Glutamatergic neuron (in vitro differentiated cells): ENCODE measurements at regions not wholly inside any gene's neighbourhood (a gene's known extent, or its start where the extent isn't known, plus 50 kb on each side); places are given as distances from the start of the nearest gene placed in this dataset.

Experiments used
- DNase-seq: peaks from one replicate; pipeline ENCODE4 v3.0.0; 2022
- H3K27ac Mint-ChIP-seq: one replicate; pipeline ENCODE4 v1.8.0; 2020; ENCODE audit warnings: mild to moderate bottlenecking, mixed read lengths, inconsistent platforms; ENCODE audit not compliant: unreplicated experiment
- H3K27me3 Mint-ChIP-seq: one replicate; pipeline ENCODE4 v1.8.0; 2020; ENCODE audit warnings: mild to moderate bottlenecking, moderate library complexity, mixed read lengths, inconsistent platforms; ENCODE audit not compliant: unreplicated experiment
- H3K36me3 Mint-ChIP-seq: one replicate; pipeline ENCODE4 v1.8.0; 2020; ENCODE audit warnings: mild to moderate bottlenecking, mixed read lengths, inconsistent platforms; ENCODE audit not compliant: unreplicated experiment
- H3K4me1 Mint-ChIP-seq: one replicate; pipeline ENCODE4 v1.8.0; 2020; ENCODE audit warnings: mild to moderate bottlenecking, low read depth, mixed read lengths, inconsistent platforms; ENCODE audit not compliant: unreplicated experiment
- H3K4me3 Mint-ChIP-seq: one replicate; pipeline ENCODE4 v1.8.0; 2020; ENCODE audit warnings: mild to moderate bottlenecking, mixed read lengths, inconsistent platforms; ENCODE audit not compliant: unreplicated experiment
- H3K9me3 Mint-ChIP-seq: one replicate; pipeline ENCODE4 v1.8.0; 2020; ENCODE audit warnings: mild to moderate bottlenecking, moderate library complexity, mixed read lengths, inconsistent platforms; ENCODE audit not compliant: unreplicated experiment
- TF ChIP-seq, protein P1 (sequence below): fragments of 200-600 bp; sonication (generic); IDR thresholded peaks from one replicate; pipeline ENCODE4 v1.5.0; 2021; ENCODE audit not compliant: partially characterized antibody, unreplicated experiment

DNA sequence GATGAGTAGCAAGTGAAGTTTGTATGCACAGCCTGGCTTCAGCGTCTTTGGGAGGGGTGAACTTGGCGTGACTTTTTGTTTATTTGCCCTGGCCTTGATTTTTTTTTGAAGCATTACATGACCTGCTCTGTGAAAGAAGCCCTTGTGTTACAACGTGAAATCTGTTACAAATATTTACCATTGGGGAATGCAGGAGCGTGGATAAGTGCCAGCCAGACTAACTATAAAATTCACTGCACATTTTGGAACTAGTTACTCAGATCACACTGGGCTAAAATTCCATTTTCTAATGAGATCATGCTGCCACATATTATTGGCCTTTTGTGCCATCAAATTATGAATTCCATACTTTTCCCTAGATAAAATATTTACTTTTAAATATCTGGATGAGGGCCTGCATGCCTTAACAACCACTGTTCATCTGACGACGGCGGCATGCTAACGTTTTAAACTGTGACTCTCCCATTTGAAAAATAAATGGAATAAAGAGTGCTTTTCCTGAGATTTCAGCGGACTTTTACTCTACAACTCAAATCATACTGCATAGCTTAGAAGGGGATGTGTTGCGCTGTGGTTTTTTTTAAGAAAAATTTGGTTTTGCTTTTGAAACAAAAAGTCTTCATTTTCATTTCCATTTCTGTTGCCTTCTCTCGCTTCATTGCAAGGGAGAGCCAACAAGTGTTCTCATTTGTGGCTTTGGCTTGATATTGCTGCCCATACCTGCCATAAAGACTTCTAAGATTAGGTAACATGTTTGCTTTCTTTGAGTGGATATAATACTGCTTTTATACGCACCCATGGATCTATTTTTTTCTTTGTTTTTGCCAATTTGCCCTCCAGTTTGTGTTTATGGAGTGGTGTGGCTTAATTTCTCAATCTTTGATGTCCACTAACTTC is 352.2 kb downstream of the TFEC start:
- no peaks in the 10 kb centered on the region for H3K36me3 Mint-ChIP-seq
- H3K4me3 Mint-ChIP-seq: no peak overlapping the region
- peaks cover 2% of the 10 kb centered on the region for H3K27me3 Mint-ChIP-seq
- peaks cover 6% of the 10 kb centered on the region for H3K4me1 Mint-ChIP-seq
- H3K9me3 Mint-ChIP-seq: no peaks in the 10 kb centered on the region
- H3K27ac Mint-ChIP-seq: no peak overlapping the region
- TF ChIP-seq, protein P1, sequence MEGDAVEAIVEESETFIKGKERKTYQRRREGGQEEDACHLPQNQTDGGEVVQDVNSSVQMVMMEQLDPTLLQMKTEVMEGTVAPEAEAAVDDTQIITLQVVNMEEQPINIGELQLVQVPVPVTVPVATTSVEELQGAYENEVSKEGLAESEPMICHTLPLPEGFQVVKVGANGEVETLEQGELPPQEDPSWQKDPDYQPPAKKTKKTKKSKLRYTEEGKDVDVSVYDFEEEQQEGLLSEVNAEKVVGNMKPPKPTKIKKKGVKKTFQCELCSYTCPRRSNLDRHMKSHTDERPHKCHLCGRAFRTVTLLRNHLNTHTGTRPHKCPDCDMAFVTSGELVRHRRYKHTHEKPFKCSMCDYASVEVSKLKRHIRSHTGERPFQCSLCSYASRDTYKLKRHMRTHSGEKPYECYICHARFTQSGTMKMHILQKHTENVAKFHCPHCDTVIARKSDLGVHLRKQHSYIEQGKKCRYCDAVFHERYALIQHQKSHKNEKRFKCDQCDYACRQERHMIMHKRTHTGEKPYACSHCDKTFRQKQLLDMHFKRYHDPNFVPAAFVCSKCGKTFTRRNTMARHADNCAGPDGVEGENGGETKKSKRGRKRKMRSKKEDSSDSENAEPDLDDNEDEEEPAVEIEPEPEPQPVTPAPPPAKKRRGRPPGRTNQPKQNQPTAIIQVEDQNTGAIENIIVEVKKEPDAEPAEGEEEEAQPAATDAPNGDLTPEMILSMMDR: no peak
- DNase-seq: no peak

DNA sequence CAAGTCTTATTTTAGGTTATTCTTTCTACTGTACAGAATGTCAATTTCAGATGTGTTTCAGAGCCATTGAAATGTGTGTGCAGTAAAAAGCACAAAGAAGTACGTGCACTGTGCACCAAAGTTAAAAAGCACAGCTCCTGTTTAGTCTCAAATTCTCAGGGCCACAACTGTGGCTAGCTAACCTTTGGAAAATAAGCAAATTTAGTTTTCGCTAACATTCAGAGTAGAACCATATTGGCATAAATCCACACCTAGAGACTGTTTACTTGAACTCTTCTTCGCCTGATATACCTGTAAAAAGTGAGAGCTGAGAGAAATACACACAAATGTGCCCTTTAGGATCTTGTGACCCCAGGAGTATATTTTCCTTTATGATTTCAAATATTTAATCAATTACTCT is 353.9 kb downstream of the TFEC start:
- Mint-ChIP-seq H3K4me1 (peaks cover 6% of the 10 kb centered on the region), H3K27ac (no peak overlapping the region), H3K27me3 (peaks cover 2% of the 10 kb centered on the region), H3K36me3 (no peaks in the 10 kb centered on the region), H3K4me3 (no peak overlapping the region), H3K9me3 (no peaks in the 10 kb centered on the region)
- no peak for DNase-seq
- TF ChIP-seq, protein P1: no peak

DNA sequence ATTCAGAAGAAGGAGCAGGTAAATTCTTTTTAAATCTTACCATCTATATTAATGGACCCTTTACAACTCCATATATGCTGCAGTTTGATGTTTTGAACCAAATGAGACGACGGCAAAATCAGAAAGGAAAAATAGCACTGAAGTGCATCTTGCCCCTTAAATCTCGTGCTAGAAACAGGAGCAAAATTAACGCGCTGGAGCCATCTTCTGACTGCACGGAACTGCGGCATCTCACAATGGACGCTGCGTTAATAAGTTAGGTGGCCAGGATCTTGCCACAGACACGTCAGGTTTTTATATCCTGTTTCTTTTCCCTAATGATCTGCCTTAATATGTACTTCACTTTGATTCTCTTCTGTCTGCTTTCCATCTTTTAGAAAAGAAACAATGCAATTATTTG is 354.5 kb downstream of the TFEC start:
- H3K4me1 Mint-ChIP-seq: peaks cover 6% of the 10 kb centered on the region
- H3K27ac Mint-ChIP-seq: no peak overlapping the region
- no peak overlapping the region for H3K4me3 Mint-ChIP-seq
- H3K27me3 Mint-ChIP-seq: peaks cover 1% of the 10 kb centered on the region
- no peaks in the 10 kb centered on the region for H3K9me3 Mint-ChIP-seq
- H3K36me3 Mint-ChIP-seq: no peaks in the 10 kb centered on the region
- TF ChIP-seq, protein P1: no peak
- peak; percentile 38 for DNase-seq

DNA sequence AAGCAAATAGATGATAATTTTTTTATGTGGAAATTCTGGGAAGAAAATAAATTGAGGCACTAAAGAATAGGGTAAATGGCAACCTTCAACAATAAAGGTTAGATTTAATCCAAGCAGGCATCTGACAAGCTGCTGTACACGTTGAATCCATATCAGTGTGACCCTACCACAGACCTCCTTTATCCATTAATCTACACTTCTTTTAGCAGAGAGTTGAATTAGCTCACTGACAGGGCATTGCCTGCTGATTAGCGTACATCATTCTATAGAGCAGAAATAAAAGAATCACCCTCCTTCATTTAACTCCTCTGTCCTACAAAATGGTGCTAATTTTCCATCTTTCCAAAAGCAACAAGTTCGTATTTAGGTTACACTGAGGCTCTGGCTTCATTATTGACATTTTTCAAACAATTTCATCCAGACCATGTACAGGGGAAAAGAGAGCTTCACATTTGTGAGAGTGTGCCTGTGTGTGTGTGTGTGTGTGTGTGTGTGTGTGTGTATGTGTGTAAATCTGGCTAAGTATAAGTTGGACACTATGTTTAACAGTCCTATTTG is 356.0 kb downstream of the TFEC start:
- Mint-ChIP-seq H3K4me3 (no peak overlapping the region), H3K9me3 (no peaks in the 10 kb centered on the region), H3K27me3 (no peaks in the 10 kb centered on the region), H3K36me3 (no peaks in the 10 kb centered on the region), H3K4me1 (no peaks in the 10 kb centered on the region), H3K27ac (no peak overlapping the region)
- TF ChIP-seq, protein P1: no peak
- no peak for DNase-seq

DNA sequence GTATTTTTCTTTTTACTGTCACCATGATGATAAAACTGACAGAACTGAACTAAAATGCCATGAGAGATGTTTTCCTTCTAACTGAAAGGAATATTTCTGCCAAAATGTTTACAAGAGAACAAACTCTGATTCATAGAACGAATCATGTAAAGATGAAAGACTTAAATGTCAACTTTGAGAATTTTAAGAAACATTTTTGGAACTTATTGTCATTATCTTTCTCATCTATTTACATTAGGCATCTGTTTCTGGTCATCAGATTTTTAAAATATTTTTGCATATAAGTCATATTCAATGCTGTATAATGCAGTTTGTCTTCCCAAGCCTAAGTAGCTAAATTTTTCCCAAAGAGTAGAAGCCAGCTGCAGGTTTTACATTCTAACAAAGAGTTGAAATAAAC is 358.5 kb downstream of the TFEC start:
- no peaks in the 10 kb centered on the region for H3K4me1 Mint-ChIP-seq
- DNase-seq: no peak
- no peaks in the 10 kb centered on the region for H3K36me3 Mint-ChIP-seq
- no peaks in the 10 kb centered on the region for H3K27me3 Mint-ChIP-seq
- no peaks in the 10 kb centered on the region for H3K9me3 Mint-ChIP-seq
- TF ChIP-seq, protein P1: no peak
- H3K27ac Mint-ChIP-seq: no peak overlapping the region
- no peak overlapping the region for H3K4me3 Mint-ChIP-seq
